ENCODE measurements at regions not wholly inside any gene's neighbourhood (a gene's known extent, or its start where the extent isn't known, plus 50 kb on each side); places are given as distances from the start of the nearest gene placed in this dataset.

DNA sequence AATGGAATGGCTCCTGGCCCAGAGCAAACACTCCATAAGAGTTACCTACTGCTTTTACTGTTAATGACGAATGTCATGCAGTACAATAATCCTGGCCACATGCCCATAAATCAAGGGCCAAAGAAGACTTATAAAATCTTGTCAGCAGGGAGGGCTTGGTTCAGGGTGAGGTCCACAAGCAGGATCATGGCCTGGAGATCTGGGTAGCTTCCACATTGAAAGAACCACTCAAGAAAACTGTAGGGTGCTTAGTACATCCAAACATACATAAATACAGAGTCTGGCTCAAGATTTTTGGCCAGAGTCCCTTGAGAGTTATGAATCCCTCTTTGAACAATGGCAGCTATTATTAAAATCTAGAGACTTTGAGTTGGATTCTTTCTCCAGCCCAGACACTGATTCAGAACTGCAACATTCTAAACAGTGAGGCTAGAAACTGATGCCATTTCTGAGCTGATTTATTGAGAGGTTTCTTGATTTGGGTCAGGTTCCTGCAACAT, 188.7 kb downstream of the CDC5L start:
- ATAC-seq (no peak), DNase-seq (peak; percentile 14)
- Mint-ChIP-seq H3K36me3 (no peaks in the 10 kb centered on the region), H3K27ac (no peak overlapping the region), H3K9me3 (ENCODE audit: low read depth) (no peaks in the 10 kb centered on the region), H3K27me3 (peaks cover 29% of the 10 kb centered on the region), H3K4me1 (no peaks in the 10 kb centered on the region), H3K4me3 (no peak overlapping the region)
- CTCF ChIA-PET = interaction anchor here (0.9 kb wide), 1 partner anchor 100 kb away, joined by 4 read pairs; no protein-coding TSS in a partner anchor

DNA sequence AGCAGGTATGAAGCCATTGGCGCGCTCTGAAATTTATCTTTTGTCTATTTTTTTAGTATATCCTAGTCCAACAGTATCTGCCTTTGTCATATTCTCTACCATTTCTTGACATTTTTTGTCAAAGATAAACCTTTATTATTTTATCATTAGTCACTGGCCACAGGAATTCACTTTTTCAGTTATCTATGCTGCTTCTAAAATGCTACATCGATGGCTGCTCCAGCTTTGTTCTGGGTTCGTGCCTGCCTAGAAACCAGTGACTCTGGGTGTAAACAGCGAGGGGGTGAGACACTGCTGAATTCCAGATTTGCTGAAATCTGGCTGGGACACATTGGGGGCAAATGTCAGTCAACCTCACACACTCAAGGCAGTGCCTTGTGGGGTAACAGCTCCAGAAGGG, 193.4 kb downstream of the CDC5L start:
- Mint-ChIP-seq H3K27me3 (peaks cover 24% of the 10 kb centered on the region), H3K36me3 (no peaks in the 10 kb centered on the region), H3K27ac (no peak overlapping the region), H3K9me3 (ENCODE audit: low read depth) (peaks cover 6% of the 10 kb centered on the region), H3K4me1 (no peaks in the 10 kb centered on the region), H3K4me3 (no peak overlapping the region)
- ATAC-seq = no peak
- peak; percentile 19 for DNase-seq
- CTCF ChIA-PET = interaction anchor here (1.0 kb wide), 1 partner anchor 105 kb away, joined by 3 read pairs; no protein-coding TSS in a partner anchor

DNA sequence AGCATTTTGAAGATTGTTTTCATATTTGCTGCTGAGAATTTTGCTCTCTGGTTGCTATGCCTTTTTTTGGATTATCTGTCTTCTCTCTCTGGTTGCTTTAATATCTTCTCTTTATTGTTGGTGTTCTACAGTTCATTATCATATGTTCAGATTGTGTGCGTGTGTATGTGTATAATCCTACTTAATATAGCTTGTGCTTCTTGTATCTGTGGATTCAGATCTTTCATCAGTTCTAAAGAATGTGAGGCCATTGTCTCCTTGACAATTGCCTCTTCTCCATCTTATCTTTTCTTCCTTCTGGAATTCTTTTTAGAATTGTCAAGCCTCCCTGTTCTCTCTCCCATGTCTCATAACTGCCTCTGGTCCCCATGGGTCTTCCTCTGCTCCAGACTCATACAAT, 195.4 kb downstream of the CDC5L start:
- peaks cover 30% of the 10 kb centered on the region for H3K27me3 Mint-ChIP-seq
- ATAC-seq (no peak), DNase-seq (no peak)
- CTCF ChIA-PET = no interaction called here
- H3K4me3 Mint-ChIP-seq = no peak overlapping the region
- no peak overlapping the region for H3K27ac Mint-ChIP-seq
- H3K9me3 Mint-ChIP-seq (ENCODE audit: low read depth) = peaks cover 6% of the 10 kb centered on the region
- no peaks in the 10 kb centered on the region for H3K36me3 Mint-ChIP-seq
- no peaks in the 10 kb centered on the region for H3K4me1 Mint-ChIP-seq

DNA sequence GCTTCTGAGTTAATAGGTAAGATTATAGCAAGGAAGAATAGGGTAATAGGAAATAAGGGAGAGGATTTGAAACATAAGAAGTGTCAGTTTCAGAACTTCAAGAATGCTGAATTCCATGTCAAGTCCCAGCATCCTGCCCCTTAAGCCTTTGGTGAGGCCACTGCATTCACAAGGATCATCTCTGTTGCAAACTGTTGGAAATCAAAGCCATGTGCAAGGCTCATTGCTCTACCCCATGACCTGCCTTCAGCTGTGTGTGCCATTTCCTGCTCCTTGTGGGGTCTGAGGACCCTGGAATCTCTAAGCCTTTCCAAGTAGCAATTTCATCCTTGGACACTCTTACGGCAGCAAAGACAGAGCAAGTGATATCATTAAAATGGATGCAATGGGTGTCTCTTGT, 203.0 kb downstream of the CDC5L start:
- Mint-ChIP-seq H3K4me1 (peaks cover 6% of the 10 kb centered on the region), H3K27me3 (peaks cover 21% of the 10 kb centered on the region), H3K27ac (no peak overlapping the region), H3K4me3 (no peak overlapping the region), H3K9me3 (ENCODE audit: low read depth) (no peaks in the 10 kb centered on the region), H3K36me3 (no peaks in the 10 kb centered on the region)
- ATAC-seq (no peak), DNase-seq (peak; percentile 4)
- CTCF ChIA-PET = no interaction called here

- Mint-ChIP-seq H3K4me3 (no peak overlapping the region), H3K36me3 (no peaks in the 10 kb centered on the region), H3K27ac (no peak overlapping the region), H3K27me3 (peaks cover 17% of the 10 kb centered on the region), H3K9me3 (ENCODE audit: low read depth) (no peaks in the 10 kb centered on the region), H3K4me1 (peaks cover 6% of the 10 kb centered on the region)
- CTCF ChIA-PET = interaction anchor here (0.9 to 1.7 kb wide), 6 partner anchors 9 to 1121 kb away, joined by 3 to 7 read pairs (median 4); no protein-coding TSS in a partner anchor
- DNase-seq = peak; percentile 80
- ATAC-seq = peak; percentile 72
Observed at GRCh38 chr6:44593539-44593944, 206.0 kb downstream of the CDC5L start.

GRCh38 chr6:44594481-44594880, 207.0 kb downstream of the CDC5L start:
- no peak for ATAC-seq
- Mint-ChIP-seq H3K4me3 (no peak overlapping the region), H3K9me3 (ENCODE audit: low read depth) (no peaks in the 10 kb centered on the region), H3K27me3 (peaks cover 13% of the 10 kb centered on the region), H3K4me1 (peaks cover 6% of the 10 kb centered on the region), H3K27ac (no peak overlapping the region), H3K36me3 (no peaks in the 10 kb centered on the region)
- peak; percentile 31 for DNase-seq
- CTCF ChIA-PET = interaction anchor here (1.5 to 1.7 kb wide), 3 partner anchors 8 to 1328 kb away, joined by 3 to 4 read pairs (median 4); no protein-coding TSS in a partner anchor

DNA sequence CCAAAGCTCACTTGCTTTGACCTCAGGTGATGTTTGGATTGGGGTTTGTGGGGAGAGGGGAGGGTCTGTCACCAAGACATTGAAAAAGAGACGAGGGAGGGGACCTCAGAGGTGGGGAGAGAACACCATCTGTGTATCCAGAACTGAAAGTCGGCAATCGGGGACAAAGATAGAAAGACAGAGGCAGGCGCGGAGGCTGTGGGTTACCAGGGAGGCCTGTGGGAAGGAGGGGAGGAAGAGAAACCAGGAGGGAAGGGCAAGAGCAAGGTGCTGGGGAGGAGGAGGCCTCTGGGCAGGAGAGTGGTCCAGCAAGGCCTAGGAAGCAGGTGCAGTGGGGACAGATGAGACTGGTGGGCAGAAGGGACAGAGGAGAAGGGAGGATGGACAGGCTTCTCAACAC, 211.2 kb downstream of the CDC5L start:
- no peak for ATAC-seq
- peaks cover 2% of the 10 kb centered on the region for H3K4me1 Mint-ChIP-seq
- H3K27ac Mint-ChIP-seq = no peak overlapping the region
- no peaks in the 10 kb centered on the region for H3K9me3 Mint-ChIP-seq (ENCODE audit: low read depth)
- no peak overlapping the region for H3K4me3 Mint-ChIP-seq
- no peaks in the 10 kb centered on the region for H3K36me3 Mint-ChIP-seq
- no peak for DNase-seq
- CTCF ChIA-PET = interaction anchor here (1.8 to 2.6 kb wide), 2 partner anchors 32 to 123 kb away, joined by 4 to 10 read pairs; no protein-coding TSS in a partner anchor
- peaks cover 9% of the 10 kb centered on the region for H3K27me3 Mint-ChIP-seq

- CTCF ChIA-PET = interaction anchor here (1.8 to 2.6 kb wide), 2 partner anchors 31 to 124 kb away, joined by 4 to 10 read pairs; no protein-coding TSS in a partner anchor
- H3K27ac Mint-ChIP-seq = no peak overlapping the region
- peak; percentile 7 for DNase-seq
Observed at GRCh38 chr6:44599672-44600071, 212.2 kb downstream of the CDC5L start.

DNA sequence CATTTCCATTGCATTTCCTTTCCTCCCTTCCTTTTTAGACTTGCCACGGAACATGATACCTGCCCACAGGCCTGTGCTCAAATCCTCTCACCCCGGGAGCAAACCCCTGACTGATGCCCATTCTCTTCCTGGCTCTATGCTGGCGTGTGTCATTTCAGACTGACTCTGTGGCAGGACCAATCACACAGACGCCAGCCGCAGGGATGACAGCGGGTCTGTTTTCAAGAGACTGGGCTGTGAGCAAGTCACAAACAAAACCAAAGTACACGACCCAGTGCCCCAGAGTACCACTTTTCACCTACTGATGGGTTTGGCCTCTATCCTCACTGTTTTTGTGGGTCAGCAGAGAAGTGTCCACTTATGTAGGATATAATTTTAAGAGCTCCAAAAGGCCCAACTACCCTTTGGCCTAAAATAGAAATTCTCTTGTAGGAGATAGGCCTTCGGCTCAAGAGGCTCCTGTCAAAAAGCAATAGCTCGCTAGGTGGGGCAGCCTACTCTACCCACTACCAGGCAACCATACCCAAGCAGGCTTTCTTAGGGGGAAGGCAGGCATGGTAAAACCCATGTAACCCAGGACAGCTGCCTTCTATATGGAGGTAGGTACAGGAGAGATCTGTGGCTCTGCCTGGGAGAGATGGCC, 215.7 kb downstream of the CDC5L start:
- ATAC-seq (no peak), DNase-seq (peak; percentile 12)
- Mint-ChIP-seq H3K27ac (no peak overlapping the region), H3K27me3 (no peaks in the 10 kb centered on the region), H3K9me3 (ENCODE audit: low read depth) (no peaks in the 10 kb centered on the region), H3K36me3 (no peaks in the 10 kb centered on the region), H3K4me3 (no peak overlapping the region), H3K4me1 (no peaks in the 10 kb centered on the region)
- CTCF ChIA-PET = interaction anchor here (1.6 kb wide), 1 partner anchor 9 kb away, joined by 4 read pairs; no protein-coding TSS in a partner anchor

More at GRCh38 chr6:44599672-44600071, 212.2 kb downstream of the CDC5L start:
- no peaks in the 10 kb centered on the region for H3K9me3 Mint-ChIP-seq (ENCODE audit: low read depth)
- no peaks in the 10 kb centered on the region for H3K36me3 Mint-ChIP-seq
- ATAC-seq = no peak
- no peaks in the 10 kb centered on the region for H3K4me1 Mint-ChIP-seq
- H3K27me3 Mint-ChIP-seq = peaks cover 9% of the 10 kb centered on the region
- no peak overlapping the region for H3K4me3 Mint-ChIP-seq

DNA sequence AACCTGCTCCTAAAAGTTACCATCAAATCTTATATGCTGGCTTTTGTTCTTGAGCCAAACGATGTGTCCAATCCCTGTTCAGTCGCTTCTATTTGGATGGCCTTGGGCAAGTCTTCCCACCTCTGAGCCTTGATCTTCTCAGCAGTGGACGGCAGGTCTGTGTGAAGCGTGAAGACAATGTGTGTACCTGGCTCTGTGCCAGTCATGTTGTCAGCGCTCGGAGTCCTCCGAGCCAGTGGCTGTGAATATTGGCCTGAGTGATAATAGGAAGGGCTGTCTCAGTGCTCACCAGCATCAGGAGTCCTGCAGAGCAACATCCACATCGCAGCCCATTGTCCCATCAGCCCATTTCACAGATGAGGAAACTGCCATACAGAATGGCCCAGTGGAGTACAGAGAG, 219.0 kb downstream of the CDC5L start:
- Mint-ChIP-seq H3K27me3 (no peaks in the 10 kb centered on the region), H3K9me3 (ENCODE audit: low read depth) (no peaks in the 10 kb centered on the region), H3K27ac (no peak overlapping the region), H3K4me3 (no peak overlapping the region), H3K36me3 (no peaks in the 10 kb centered on the region), H3K4me1 (no peaks in the 10 kb centered on the region)
- CTCF ChIA-PET = no interaction called here
- no peak for ATAC-seq
- peak; percentile 21 for DNase-seq

DNA sequence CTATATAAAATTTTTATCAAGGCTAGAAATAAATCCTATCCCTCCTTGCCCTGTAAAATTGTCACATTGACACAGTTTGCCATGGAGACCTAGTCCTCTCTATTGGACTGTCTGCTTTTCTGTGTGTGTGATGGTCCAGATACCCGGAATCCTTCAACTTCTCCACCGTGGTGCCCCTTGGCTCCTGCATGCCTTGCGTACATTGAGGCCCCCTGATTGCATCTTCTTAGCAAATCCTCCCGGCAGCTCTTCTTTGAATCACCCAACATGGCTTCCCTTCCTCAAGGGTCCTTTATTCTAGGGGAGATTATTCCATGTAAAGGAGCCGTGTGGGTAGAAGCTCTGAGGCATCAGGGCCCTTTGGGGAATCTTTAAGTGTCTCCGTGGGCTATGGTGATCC, 219.5 kb downstream of the CDC5L start:
- no peak for ATAC-seq
- Mint-ChIP-seq H3K27ac (no peak overlapping the region), H3K4me3 (no peak overlapping the region), H3K27me3 (no peaks in the 10 kb centered on the region), H3K36me3 (no peaks in the 10 kb centered on the region), H3K4me1 (no peaks in the 10 kb centered on the region), H3K9me3 (ENCODE audit: low read depth) (no peaks in the 10 kb centered on the region)
- DNase-seq = no peak
- CTCF ChIA-PET = no interaction called here

- ATAC-seq (no peak), DNase-seq (no peak)
- CTCF ChIA-PET = no interaction called here
- no peaks in the 10 kb centered on the region for H3K27me3 Mint-ChIP-seq
- H3K36me3 Mint-ChIP-seq = no peaks in the 10 kb centered on the region
- no peak overlapping the region for H3K4me3 Mint-ChIP-seq
- no peak overlapping the region for H3K27ac Mint-ChIP-seq
- H3K4me1 Mint-ChIP-seq = no peaks in the 10 kb centered on the region
- H3K9me3 Mint-ChIP-seq (ENCODE audit: low read depth) = no peaks in the 10 kb centered on the region
Observed at GRCh38 chr6:44608175-44608574, 220.7 kb downstream of the CDC5L start.

- CTCF ChIA-PET = no interaction called here
- Mint-ChIP-seq H3K27ac (no peak overlapping the region), H3K4me3 (no peak overlapping the region), H3K9me3 (ENCODE audit: low read depth) (no peaks in the 10 kb centered on the region), H3K27me3 (peaks cover 2% of the 10 kb centered on the region), H3K4me1 (no peaks in the 10 kb centered on the region), H3K36me3 (no peaks in the 10 kb centered on the region)
- DNase-seq (no peak), ATAC-seq (no peak)
Observed at GRCh38 chr6:44609051-44609612, 221.6 kb downstream of the CDC5L start.

GRCh38 chr6:44614396-44614795, 226.9 kb downstream of the CDC5L start:
- DNase-seq = no peak
- CTCF ChIA-PET = interaction anchor here (0.7 to 1.7 kb wide), 3 partner anchors 16 to 1205 kb away, joined by 3 to 4 read pairs (median 4); no protein-coding TSS in a partner anchor
- Mint-ChIP-seq H3K27ac (no peak overlapping the region), H3K4me3 (no peak overlapping the region), H3K27me3 (peaks cover 2% of the 10 kb centered on the region), H3K36me3 (no peaks in the 10 kb centered on the region), H3K4me1 (no peaks in the 10 kb centered on the region), H3K9me3 (ENCODE audit: low read depth) (no peaks in the 10 kb centered on the region)
- no peak for ATAC-seq
